Retina (tissue), 1 donor: ENCODE measurements at regions not wholly inside any gene's neighbourhood (a gene's known extent, or its start where the extent isn't known, plus 50 kb on each side); places are given as distances from the start of the nearest gene placed in this dataset.

Source experiments
- DNase-seq: peaks from one replicate; pipeline ENCODE4 v3.0.0-alpha.2; 2016

DNA sequence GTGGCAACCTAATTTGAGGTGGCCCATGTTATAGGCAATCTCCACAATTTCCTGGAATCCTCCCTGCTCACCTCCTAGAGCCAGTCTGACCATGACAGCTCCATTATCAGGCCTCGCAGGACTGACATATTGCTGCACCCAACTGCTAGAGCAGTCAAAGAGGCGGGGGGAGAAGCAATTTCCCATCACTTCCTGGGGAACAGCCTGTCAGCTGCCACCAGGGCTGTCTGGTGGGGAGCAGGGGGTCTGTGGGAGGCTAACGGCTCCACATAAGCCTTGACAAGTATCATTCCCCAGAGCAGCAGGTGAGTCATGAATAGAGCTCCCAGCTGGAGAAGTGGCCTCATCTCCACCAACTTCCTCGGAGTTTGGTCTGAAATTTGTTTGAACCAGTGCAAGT is 322.9 kb downstream of the MATN1 start:
- no peak for DNase-seq

DNA sequence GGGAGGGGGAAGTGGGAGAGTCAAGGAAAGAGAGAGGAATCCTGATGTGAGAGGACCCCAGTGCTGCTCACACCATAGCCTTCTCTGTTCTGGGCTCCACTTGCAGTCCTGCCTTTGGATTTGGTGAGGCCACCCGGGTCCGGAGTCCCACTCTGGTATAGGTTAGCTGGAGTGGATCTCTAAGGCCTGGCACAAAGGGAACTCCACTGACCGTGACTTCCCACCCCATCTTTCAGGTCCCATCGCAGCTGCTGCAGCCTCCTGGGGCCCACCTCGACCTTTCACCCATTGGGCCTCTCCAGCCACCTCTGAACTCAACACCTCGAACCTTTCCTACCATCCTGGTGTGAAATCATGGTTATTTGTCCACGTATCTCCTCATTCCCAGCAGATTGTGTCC is 324.4 kb downstream of the MATN1 start:
- no peak for DNase-seq

DNA sequence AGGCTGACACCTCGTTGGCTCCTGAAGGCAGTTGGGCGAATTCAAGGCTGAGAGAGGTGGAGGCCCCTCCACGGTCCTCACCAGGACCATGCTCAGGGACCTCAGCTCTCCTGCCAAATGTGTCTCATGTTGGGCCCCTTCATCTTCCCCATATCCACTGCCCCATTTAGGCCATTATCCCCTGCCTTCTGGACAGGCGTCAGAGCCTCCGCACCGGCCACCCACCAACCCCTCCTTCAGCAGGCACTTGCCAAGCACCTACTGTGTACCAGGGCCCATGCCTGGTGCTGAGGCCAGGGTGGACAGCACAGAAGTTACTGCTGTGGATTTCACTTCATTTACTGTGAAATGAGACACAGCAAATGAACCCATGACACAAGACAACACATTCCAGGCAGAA is 325.8 kb downstream of the MATN1 start:
- DNase-seq: no peak

DNA sequence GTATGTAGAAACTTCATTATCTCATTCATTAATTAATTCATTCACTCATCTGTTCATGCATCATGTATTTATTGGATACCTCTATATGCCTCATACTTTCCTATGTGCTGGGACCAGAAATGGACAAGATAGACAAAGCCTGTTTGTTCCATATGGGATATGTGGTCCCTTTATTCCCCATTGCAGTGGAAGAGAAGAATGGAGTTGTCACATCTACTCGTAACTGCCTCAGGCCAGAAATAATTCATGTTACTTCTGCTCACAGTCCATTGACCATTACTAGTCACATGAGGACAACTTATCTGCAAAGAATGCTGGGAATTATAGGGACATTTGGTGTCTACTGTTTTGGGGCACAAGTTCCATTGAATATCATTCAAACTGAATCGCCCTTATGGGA is 327.8 kb downstream of the MATN1 start:
- no peak for DNase-seq

DNA sequence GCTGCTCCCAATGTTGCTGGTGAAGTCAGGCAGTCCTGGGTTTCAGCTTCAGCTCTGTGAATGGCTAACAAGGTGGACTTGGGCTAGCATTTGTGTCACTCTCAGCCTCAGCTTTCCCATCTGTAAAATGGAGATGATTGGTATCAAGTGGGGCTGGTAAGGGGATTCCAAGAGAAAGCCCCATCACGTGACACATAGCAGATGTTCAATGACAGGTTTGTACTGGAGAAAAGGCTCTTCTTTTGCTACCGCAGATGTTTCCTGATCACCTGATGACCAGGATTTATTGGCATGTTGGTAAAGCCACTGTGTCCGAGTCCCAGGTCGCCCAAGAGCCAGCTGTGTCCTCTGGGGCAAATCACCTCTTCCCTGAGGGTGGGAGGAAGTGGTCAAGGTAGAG is 335.0 kb downstream of the MATN1 start:
- DNase-seq: no peak

DNA sequence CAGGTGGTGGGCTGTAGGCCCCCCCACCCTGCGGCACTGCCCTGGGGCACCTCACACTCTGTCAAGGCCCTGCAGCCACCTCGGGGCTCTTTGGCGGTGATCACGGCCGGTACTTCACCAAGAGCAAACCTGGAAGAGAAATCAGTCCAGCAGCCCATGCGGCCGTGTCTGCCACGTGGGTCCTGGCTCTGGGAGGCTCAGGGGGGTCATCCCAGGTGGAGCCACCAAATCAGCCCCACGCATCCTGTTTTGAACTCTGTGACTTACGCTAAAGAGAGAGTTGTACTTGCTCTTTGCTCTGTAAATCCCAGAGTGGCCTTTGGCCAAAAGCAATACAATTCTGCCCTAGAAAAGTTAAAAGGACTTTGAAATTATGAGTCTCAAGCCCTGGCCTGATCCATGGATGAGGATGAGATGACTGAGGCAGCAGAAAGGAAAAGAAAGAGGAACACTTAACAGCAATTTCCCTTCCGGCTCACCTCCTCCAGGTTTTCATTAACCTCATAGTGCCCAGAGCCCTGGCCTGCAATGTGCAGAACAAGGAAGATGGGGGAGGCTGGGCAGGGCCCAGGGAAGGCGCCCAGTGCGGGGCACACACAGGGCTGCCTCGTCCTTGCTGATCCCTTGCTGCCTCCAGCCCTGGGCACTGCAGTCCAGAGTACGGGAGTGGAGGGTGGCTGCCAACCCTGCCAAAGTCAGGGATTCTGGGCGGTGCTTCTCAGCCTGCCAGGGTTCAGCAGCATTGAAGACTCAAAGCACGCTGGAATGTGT is 337.0 kb downstream of the MATN1 start:
- DNase-seq: no peak

GRCh38 chr1:30385246-30385995 is 338.0 kb downstream of the MATN1 start:
- no peak for DNase-seq

DNA sequence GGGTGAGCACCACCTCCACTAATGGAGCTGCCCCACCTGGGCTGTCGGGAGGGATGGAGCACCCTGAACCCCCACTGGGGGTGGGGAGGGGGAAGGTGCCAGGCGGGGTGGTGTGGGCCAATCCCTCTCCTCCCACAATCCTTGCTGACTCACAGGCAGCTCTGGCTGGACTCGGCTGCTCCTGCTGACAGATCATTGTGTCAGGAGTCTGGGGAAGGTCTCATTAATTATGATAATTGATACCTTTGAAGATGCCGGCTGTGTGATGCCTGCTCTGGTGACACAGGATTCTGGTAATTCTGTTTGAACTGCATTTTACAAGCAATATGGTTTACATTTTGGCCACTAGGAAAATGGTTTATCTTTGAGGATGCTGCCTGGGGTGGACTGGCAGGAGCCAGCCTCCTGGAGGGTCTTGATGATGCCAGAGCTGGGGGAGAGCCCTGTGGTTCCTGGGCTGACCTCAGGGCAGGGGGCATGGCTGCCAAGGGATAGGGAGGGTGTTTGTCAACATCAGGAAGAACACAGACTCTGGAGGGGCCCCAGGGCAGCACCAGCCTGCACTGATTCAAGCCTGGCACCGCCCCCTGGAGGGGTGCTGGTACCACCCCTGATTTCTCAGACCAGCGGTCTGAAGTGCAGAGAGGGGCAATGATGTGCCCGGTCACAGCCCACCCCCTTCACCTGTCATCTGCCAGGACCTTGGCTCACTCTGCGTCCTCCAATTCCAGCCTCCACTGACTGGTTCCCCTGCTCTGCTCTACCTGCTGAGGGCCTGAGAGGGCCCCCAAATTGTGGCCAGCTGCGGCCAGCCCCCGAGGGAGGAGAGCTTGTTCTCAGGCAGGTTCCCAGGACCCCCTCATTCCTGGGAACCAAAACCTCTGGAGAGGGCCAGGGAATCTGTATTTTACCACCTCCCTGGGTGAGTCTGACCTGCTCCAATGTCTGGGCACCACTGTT is 338.8 kb downstream of the MATN1 start:
- DNase-seq: no peak

GRCh38 chr1:30383221-30383711 is 340.1 kb downstream of the MATN1 start:
- DNase-seq: no peak

DNA sequence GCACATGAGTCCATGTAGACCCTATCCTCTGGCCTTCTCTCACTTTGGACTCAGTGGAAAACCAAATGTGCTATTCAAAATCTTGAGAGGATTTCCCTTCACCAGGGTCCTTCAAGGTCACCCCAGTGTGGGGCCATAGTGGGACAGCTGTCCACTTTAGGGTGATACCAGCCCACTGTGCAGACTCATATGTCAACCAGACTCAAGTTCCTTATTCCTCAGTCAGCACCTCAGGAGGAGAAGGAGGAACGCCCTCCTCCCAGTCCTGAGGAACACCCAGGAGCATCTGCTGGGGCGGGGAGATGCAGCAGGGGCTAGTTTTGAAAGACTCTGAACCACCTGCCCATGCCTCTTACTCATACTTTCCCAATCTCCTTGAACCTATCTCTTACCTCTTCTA is 340.9 kb downstream of the MATN1 start:
- no peak for DNase-seq

DNA sequence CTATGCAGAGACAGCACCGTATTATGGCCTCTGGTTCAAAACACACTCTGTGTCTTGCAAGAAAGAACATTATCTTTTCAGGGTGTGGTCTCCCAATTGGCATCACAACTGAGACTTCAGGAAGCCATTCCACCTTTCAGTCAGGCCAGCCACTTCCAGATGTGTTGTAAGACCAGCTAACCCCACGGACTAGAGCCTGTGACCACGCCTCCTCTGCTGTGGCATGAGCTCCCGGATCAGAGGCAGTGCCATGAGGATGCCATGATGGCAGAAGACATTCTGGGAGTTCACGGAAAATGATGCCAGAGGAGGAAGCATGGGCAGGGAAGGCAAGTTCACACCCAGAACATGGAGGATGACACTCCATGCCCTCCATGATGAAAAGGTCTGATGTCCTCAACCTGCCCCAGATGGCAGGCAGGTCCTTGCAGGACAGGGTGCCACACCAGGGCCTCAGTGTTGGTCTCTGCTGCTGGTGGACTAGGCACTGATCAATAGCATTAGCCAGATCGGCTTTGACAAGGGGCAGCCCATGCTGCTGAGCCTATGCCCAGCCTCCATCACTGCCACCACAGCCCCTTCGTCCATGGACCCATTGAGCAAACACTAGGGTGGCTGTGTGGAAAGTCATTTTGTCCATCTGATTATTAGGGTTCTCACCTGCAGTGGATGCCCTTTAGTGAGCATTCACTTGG is 341.6 kb downstream of the MATN1 start:
- DNase-seq: no peak

GRCh38 chr1:30381266-30381665 is 342.1 kb downstream of the MATN1 start:
- no peak for DNase-seq

DNA sequence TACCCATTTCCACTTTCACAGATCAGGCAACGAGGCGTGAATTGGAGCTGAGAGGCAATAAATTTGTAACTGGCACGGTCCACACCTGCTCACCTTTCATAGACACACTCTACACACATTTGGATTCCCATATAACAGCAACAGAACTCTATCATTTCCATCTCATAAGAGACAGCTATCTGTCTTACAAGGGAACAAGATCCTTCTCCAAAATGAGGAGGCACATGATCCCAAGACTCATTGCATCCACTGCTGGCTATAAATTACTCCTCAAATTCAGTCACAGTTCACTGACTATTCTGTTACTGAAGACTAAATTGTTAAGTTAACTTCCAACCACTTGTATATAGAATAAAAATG is 342.8 kb downstream of the MATN1 start:
- no peak for DNase-seq

DNA sequence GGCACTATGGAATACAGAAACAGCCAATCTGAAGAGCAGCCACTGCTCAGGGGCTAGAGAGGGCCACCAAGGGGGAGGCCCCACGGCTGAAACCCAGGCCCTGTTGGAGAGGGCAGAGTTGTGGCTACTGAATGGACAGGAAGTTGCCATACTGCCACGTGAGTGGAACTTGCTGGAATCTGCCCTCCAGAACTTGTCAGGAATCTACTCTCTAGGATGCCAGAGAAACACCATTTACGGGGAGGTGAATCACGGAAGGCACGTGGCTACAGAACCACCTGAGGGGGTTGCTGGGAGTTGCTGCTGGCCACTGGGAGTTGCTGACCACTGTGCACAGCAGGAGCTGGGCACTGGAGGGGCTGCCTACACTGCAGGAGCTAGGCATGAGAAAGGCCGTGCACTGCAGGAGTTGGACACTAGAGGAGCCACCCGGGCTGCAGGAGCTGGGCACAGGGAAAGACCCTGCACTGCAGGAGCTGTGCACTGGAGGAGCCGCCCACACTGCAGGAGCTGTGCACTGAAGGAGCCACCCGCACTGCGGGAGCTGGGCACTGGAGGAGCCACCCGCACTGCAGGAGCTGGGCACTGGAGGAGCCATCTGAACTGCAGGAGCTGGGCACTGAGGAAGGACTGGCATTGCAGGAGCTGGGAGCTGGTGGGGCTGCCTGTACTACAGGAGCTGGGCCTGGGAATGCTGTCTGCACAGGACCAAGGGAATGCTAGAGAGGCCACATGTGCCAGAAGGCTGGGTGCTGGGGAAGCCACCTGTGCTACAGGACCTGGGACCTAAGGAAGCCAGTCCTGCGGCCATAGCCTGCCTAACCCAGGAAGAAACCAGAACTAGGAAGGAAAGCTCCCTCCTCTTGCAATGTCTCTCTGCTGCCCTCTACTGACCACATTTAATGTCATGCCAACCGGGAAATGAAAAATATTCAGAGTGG is 343.4 kb downstream of the MATN1 start:
- peak; percentile 86 for DNase-seq

- peak; percentile 76 for DNase-seq
Measured at GRCh38 chr1:30378991-30379581, 344.3 kb downstream of the MATN1 start.

DNA sequence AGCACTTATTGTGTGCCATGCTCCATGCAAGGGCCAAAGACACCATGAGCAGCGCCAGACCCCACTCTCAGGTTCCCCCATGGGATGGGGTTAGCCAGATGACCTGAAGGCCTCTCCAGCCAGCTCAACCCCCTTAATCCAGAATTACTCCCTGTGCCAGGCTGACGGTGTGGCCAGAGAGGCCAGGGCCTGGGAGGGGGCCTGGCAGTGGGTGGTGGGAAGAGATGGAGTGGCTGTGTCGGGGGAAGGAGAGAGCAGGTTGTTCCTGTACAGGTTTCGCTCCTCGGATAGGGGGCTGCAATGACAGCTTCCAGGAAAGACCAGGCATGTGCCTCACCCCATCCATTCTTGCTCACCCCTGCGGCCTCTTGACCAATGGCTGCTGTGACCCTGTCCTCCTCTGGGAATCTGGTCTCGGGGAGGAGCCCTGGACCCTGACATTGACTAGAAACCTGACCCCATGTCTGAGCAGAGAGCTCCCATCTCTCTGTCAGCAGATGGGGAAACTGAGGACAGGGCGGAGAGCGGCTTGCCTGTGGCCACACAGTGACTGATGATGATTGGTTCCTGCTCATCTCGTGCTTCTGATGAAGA is 345.3 kb downstream of the MATN1 start:
- no peak for DNase-seq

GRCh38 chr1:30377230-30378002 is 346.0 kb downstream of the MATN1 start:
- DNase-seq: peak; percentile 31

DNA sequence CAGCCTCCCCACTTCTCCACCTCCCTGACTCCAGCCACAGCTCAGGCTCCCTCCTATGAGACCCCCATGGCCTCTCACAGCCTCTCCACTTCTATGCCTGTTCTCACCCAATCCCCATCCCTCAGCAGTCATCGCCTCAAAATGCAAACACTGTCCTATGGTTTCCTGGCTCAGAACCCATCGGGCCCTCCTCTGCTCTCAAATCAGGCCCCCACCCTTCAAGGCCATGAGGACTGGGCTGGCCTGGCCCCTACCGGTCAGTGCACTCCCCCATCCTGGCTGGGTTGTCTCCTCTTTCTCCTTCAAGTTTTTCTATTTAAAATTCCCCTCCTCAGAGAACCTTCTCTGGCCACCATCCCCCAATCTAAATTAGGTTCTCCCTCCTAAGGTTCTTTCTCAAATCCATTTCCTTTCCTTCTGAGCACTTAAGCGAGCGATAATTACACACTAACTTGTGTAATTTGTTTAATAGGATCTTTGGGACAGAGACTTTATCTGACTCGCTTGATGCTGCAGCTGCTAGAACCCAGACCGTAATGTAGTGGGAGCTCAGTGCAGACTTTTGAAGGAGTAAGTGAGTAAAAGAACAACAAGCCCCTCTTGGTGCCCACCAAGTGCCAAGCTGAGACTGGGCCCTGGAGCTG is 347.2 kb downstream of the MATN1 start:
- DNase-seq: no peak

GRCh38 chr1:30375156-30375555 is 348.2 kb downstream of the MATN1 start:
- no peak for DNase-seq
